ENCODE measurements at regions not wholly inside any gene's neighbourhood (a gene's known extent, or its start where the extent isn't known, plus 50 kb on each side); places are given as distances from the start of the nearest gene placed in this dataset.

DNA sequence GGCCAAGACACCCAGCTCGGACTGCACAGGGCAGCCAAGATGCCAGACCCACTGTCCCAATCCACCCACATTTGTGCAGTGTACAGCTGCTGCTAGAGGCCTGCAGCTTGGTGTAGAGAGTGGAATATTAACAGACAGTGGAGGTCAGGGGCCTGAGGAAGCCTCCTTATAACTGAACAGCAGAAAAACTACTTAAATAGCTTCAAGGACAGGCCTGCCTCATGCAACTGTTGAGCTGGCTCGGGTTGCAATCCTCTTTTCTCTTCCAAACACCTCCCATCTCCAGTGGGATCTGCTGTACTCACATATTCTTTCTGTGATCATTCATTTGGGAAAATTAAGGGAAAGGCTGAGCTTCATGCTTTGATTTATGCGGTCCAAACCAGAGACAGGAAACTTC lies 1043.2 kb upstream of the TMEM132C start:
- intact Hi-C loops (cut with micrococcal nuclease), result no loop called here
- ChIA-PET POLR2A (interaction anchor here (0.7 kb wide), 1 partner anchor 20 kb away, joined by 3 read pairs; no protein-coding TSS in a partner anchor), CTCF (no interaction called here)
- Mint-ChIP-seq H3K36me3 (ENCODE audit: low read depth) (no peaks in the 10 kb centered on the region), H3K27ac (no peak overlapping the region), H3K4me3 (no peak overlapping the region), H3K4me1 (ENCODE audit: low read depth) (no peaks in the 10 kb centered on the region), H3K27me3 (peaks cover 5% of the 10 kb centered on the region), H3K9me3 (no peaks in the 10 kb centered on the region)
- no peak for DNase-seq
- no peak for ATAC-seq
- TF ChIP-seq, protein P1, sequence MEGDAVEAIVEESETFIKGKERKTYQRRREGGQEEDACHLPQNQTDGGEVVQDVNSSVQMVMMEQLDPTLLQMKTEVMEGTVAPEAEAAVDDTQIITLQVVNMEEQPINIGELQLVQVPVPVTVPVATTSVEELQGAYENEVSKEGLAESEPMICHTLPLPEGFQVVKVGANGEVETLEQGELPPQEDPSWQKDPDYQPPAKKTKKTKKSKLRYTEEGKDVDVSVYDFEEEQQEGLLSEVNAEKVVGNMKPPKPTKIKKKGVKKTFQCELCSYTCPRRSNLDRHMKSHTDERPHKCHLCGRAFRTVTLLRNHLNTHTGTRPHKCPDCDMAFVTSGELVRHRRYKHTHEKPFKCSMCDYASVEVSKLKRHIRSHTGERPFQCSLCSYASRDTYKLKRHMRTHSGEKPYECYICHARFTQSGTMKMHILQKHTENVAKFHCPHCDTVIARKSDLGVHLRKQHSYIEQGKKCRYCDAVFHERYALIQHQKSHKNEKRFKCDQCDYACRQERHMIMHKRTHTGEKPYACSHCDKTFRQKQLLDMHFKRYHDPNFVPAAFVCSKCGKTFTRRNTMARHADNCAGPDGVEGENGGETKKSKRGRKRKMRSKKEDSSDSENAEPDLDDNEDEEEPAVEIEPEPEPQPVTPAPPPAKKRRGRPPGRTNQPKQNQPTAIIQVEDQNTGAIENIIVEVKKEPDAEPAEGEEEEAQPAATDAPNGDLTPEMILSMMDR (IDR thresholded peaks at IDR 0.05), result no peak

- H3K27ac Mint-ChIP-seq, result no peak overlapping the region
- CTCF ChIA-PET, result no interaction called here
- DNase-seq (no peak), ATAC-seq (no peak)
- TF ChIP-seq, protein P1 (IDR thresholded peaks at IDR 0.05), result no peak
- H3K9me3 Mint-ChIP-seq, result no peaks in the 10 kb centered on the region
- H3K27me3 Mint-ChIP-seq, result peaks cover under 1% of the 10 kb centered on the region
- POLR2A ChIA-PET, result no interaction called here
- intact Hi-C loops (cut with micrococcal nuclease), result no loop called here
- no peaks in the 10 kb centered on the region for H3K4me1 Mint-ChIP-seq (ENCODE audit: low read depth)
- H3K4me3 Mint-ChIP-seq, result no peak overlapping the region
- no peaks in the 10 kb centered on the region for H3K36me3 Mint-ChIP-seq (ENCODE audit: low read depth)
Observed at GRCh38 chr12:127230843-127231260, 1036.1 kb upstream of the TMEM132C start.

DNA sequence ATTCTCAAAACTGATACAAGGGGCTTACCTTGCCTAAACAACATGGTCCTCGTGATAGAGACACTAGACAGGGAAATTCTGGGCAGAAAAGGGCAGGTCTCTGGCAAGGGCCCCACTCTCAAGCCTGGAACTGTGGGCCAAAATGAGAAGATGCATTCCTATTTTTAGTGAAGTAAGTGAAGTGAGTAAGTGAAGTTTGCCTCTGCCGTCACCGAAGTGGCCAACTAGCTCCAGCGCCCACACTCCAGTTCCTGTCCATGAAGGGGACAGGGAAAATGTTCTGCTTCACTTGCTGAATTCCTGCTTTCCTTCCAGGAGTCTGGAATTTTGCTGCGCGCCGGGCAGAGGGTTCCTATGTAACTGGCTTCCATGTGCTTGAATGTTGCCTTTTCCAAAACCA lies 1035.6 kb upstream of the TMEM132C start:
- Mint-ChIP-seq H3K9me3 (no peaks in the 10 kb centered on the region), H3K27ac (no peak overlapping the region), H3K4me3 (no peak overlapping the region), H3K36me3 (ENCODE audit: low read depth) (no peaks in the 10 kb centered on the region), H3K27me3 (no peaks in the 10 kb centered on the region), H3K4me1 (ENCODE audit: low read depth) (no peaks in the 10 kb centered on the region)
- intact Hi-C loops (cut with micrococcal nuclease), result no loop called here
- ATAC-seq (no peak), DNase-seq (no peak)
- POLR2A ChIA-PET, result no interaction called here
- TF ChIP-seq, protein P1 (IDR thresholded peaks at IDR 0.05), result no peak
- CTCF ChIA-PET, result no interaction called here

DNA sequence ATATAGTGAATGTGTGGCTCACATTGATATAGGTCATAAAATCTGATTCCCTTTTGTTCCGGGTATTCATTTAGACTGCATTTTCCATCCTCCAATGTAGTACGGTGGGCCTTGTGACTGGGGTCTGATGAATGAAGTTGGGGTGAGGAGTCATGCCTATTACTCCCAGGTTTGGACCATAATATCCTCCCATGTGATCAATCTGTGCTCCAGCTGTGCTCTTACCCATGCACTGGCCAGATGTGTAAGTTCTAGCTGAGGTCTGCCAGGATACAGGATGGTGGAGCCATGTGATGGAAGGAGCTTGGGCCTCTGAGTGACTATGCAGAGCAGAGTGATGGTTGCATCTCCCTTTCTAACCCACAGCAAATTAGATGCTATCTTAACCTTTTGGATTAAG lies 1034.0 kb upstream of the TMEM132C start:
- Mint-ChIP-seq H3K36me3 (ENCODE audit: low read depth) (no peaks in the 10 kb centered on the region), H3K27ac (no peak overlapping the region), H3K4me1 (ENCODE audit: low read depth) (no peaks in the 10 kb centered on the region), H3K9me3 (no peaks in the 10 kb centered on the region), H3K27me3 (no peaks in the 10 kb centered on the region), H3K4me3 (no peak overlapping the region)
- TF ChIP-seq, protein P1 (IDR thresholded peaks at IDR 0.05), result no peak
- CTCF ChIA-PET, result no interaction called here
- ATAC-seq, result no peak
- POLR2A ChIA-PET, result no interaction called here
- intact Hi-C loops (cut with micrococcal nuclease), result no loop called here
- DNase-seq, result no peak

- no peak overlapping the region for H3K4me3 Mint-ChIP-seq
- TF ChIP-seq, protein P1 (IDR thresholded peaks at IDR 0.05), result no peak
- no peaks in the 10 kb centered on the region for H3K36me3 Mint-ChIP-seq (ENCODE audit: low read depth)
- intact Hi-C loops (cut with micrococcal nuclease), result no loop called here
- CTCF ChIA-PET, result no interaction called here
- H3K27ac Mint-ChIP-seq, result no peak overlapping the region
- no peaks in the 10 kb centered on the region for H3K27me3 Mint-ChIP-seq
- POLR2A ChIA-PET, result no interaction called here
- H3K4me1 Mint-ChIP-seq (ENCODE audit: low read depth), result no peaks in the 10 kb centered on the region
- no peak for ATAC-seq
- no peak for DNase-seq
- H3K9me3 Mint-ChIP-seq, result no peaks in the 10 kb centered on the region
Observed at GRCh38 chr12:127235761-127236160, 1031.2 kb upstream of the TMEM132C start.
